ENCODE measurements at regions not wholly inside any gene's neighbourhood (a gene's known extent, or its start where the extent isn't known, plus 50 kb on each side); places are given as distances from the start of the nearest gene placed in this dataset.

- TF ChIP-seq RFX5 (IDR thresholded peaks at IDR 0.05; ENCODE audit: low read depth, low read length) (no peak), POLR2A (IDR thresholded peaks at IDR 0.05; ENCODE audit: low read depth, low read length) (no peak), FOS (IDR thresholded peaks at IDR 0.05; ENCODE audit: low read depth, low read length) (no peak), MXI1 (IDR thresholded peaks at IDR 0.05; ENCODE audit: borderline replicate concordance, low read depth, low read length) (no peak), CTCF (conservative IDR thresholded peaks at IDR 0.05; ENCODE audit: low read depth, low read length) (no peak), SMC3 (IDR thresholded peaks at IDR 0.05; ENCODE audit: low read depth, low read length) (no peak)
Measured at GRCh38 chr3:13135251-13135810, 62.1 kb upstream of the IQSEC1 start.
